ENCODE measurements at regions not wholly inside any gene's neighbourhood (a gene's known extent, or its start where the extent isn't known, plus 50 kb on each side); places are given as distances from the start of the nearest gene placed in this dataset.

DNA sequence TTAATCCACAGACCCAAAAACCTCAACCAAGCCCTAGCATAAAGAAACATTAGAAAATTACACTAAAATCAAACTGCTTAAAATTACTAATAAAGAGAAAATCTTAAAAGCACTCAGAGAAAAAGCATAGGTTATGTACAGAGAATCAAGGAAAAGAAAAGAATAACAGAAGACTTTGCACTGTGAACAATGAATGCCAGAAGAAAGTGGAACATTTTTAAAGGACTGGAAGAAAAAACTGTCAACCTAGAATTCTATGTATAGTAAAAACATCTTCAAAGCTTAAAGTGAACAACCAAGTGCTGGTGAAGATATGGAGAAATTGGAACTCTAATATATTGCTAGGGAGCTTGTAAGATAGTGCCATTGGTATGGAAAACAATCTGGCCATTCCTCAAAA is 82.7 kb upstream of the SLC6A11 start:
- TF ChIP-seq, protein P1, sequence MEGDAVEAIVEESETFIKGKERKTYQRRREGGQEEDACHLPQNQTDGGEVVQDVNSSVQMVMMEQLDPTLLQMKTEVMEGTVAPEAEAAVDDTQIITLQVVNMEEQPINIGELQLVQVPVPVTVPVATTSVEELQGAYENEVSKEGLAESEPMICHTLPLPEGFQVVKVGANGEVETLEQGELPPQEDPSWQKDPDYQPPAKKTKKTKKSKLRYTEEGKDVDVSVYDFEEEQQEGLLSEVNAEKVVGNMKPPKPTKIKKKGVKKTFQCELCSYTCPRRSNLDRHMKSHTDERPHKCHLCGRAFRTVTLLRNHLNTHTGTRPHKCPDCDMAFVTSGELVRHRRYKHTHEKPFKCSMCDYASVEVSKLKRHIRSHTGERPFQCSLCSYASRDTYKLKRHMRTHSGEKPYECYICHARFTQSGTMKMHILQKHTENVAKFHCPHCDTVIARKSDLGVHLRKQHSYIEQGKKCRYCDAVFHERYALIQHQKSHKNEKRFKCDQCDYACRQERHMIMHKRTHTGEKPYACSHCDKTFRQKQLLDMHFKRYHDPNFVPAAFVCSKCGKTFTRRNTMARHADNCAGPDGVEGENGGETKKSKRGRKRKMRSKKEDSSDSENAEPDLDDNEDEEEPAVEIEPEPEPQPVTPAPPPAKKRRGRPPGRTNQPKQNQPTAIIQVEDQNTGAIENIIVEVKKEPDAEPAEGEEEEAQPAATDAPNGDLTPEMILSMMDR (conservative IDR thresholded peaks at IDR 0.05; ENCODE audit: low read length): no peak
- no peak for TF ChIP-seq EZH2phosphoT487 (IDR thresholded peaks at IDR 0.05; ENCODE audit: borderline replicate concordance, low read depth, low read length)

All from OCI-LY7 (cell line).